ENCODE measurements at regions not wholly inside any gene's neighbourhood (a gene's known extent, or its start where the extent isn't known, plus 50 kb on each side); places are given as distances from the start of the nearest gene placed in this dataset.

DNA sequence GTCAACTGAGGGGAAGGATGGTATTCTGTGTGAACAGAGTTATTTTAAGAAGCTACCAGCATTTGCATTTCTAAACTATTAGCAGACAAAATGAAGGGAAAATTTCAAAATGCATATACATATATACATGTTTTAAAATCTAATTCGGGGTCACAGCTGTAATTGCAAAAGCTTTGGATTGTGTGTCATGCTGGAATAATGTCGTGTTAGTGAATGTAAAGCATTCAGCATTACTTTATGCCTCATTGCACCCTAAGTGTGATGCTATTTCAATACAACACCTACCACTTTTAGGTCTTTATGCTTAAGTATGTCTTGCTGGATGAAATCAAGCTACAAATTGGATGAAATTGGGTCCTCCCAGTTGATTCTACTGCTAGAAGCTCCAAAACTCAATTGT lies 687.6 kb upstream of the MEF2C start:
- H3K4me3 Mint-ChIP-seq (ENCODE audit: low read depth), result no peak overlapping the region
- no peak for TF ChIP-seq CTCF (IDR thresholded peaks at IDR 0.05; ENCODE audit: unreplicated experiment)

GRCh38 chr5:89566340-89566739 lies 683.4 kb upstream of the MEF2C start:
- no peaks in the 10 kb centered on the region for H3K27me3 Mint-ChIP-seq
- no peak overlapping the region for H3K4me3 Mint-ChIP-seq (ENCODE audit: low read depth)
- no peak for DNase-seq (ENCODE audit: low spot score, unreplicated experiment)
- H3K36me3 Mint-ChIP-seq (ENCODE audit: insufficient read depth), result no peaks in the 10 kb centered on the region
- no peaks in the 10 kb centered on the region for H3K4me1 Mint-ChIP-seq (ENCODE audit: low read depth)
- H3K9me3 Mint-ChIP-seq (ENCODE audit: low read depth), result no peaks in the 10 kb centered on the region
- TF ChIP-seq CTCF (IDR thresholded peaks at IDR 0.05; ENCODE audit: unreplicated experiment), result no peak
- H3K27ac Mint-ChIP-seq, result no peak overlapping the region

More for the DNA sequence above, 687.6 kb upstream of the MEF2C start:
- H3K27me3 Mint-ChIP-seq, result no peaks in the 10 kb centered on the region
- no peaks in the 10 kb centered on the region for H3K36me3 Mint-ChIP-seq (ENCODE audit: insufficient read depth)
- no peak for DNase-seq (ENCODE audit: low spot score, unreplicated experiment)
- H3K4me1 Mint-ChIP-seq (ENCODE audit: low read depth), result no peaks in the 10 kb centered on the region
- no peaks in the 10 kb centered on the region for H3K9me3 Mint-ChIP-seq (ENCODE audit: low read depth)
- no peak overlapping the region for H3K27ac Mint-ChIP-seq

DNA sequence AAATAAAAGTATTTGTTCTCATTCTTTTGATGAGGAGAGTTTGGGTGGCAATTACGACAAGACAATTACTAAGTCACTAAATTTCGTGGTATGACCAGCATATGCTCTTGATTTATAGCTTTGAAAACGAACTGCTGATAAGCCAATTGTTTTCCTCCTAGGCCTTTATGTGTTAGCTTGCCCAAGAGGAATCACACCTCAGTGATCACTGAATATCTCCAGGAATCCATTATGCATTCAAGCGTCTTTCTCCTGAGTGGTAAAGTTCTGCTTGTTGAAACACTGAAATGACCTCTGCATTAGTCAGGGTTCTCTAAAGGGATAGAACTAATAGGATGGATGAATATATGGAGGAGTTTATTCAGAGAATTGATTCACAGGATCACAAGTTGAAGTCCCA lies 677.7 kb upstream of the MEF2C start:
- TF ChIP-seq CTCF (IDR thresholded peaks at IDR 0.05; ENCODE audit: unreplicated experiment), result no peak
- Mint-ChIP-seq H3K27me3 (no peaks in the 10 kb centered on the region), H3K4me3 (ENCODE audit: low read depth) (no peak overlapping the region), H3K9me3 (ENCODE audit: low read depth) (no peaks in the 10 kb centered on the region), H3K27ac (no peak overlapping the region), H3K4me1 (ENCODE audit: low read depth) (no peaks in the 10 kb centered on the region), H3K36me3 (ENCODE audit: insufficient read depth) (no peaks in the 10 kb centered on the region)
- no peak for DNase-seq (ENCODE audit: low spot score, unreplicated experiment)

DNA sequence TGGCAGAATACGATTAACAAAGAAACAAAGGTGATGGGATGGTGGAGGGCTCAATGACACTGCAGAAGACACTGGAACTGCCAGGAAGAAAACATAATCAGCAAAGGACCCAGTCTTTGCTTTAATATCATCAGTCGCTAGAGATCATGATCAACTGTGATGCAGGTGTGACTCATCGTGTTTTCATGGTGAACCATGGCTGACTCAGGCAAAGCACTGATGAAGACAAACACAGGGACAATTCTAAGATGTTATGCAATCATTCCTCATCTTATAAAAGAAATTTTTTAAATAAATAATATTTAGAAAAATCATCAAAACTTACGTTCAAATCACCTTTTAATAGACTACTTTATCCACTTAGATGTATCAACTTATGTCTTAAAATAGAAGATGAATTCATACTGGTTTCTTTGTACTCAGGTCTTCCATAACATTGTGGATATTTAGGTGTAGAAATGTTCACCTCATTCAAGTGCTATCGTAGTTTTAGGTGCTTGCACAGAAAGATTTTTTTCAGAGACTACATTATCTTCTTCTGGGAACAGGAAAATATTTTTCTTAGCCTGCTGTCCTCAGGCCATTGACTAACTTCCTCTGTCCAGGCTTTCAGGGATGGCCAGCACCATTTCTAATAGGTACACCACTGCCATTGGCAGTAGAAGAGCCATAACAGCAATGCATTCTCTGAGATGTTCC lies 673.4 kb upstream of the MEF2C start:
- no peak for DNase-seq (ENCODE audit: low spot score, unreplicated experiment)
- H3K27me3 Mint-ChIP-seq, result no peaks in the 10 kb centered on the region
- H3K27ac Mint-ChIP-seq, result no peak overlapping the region
- H3K36me3 Mint-ChIP-seq (ENCODE audit: insufficient read depth), result no peaks in the 10 kb centered on the region
- H3K9me3 Mint-ChIP-seq (ENCODE audit: low read depth), result no peaks in the 10 kb centered on the region
- no peak for TF ChIP-seq CTCF (IDR thresholded peaks at IDR 0.05; ENCODE audit: unreplicated experiment)
- H3K4me1 Mint-ChIP-seq (ENCODE audit: low read depth), result no peaks in the 10 kb centered on the region
- no peak overlapping the region for H3K4me3 Mint-ChIP-seq (ENCODE audit: low read depth)

DNA sequence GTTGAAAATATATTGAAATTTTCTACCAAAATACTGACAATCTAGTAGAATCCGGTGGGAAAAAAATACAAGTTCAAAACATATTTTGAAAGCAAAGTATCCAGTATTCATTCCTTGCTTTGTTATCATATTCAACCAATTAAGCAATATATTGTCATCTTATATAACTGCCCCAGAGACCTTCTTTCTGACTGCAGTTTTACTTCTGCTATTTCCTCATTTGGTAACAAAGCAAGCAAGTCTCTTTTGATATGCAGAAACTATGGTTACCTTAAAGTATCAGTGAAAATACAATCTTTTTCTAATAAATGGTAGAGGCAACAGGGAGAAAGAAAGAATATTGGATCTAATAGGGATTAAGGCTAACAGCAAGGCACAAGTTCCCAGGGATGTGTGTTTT lies 663.7 kb upstream of the MEF2C start:
- Mint-ChIP-seq H3K27me3 (no peaks in the 10 kb centered on the region), H3K4me3 (ENCODE audit: low read depth) (no peak overlapping the region), H3K9me3 (ENCODE audit: low read depth) (no peaks in the 10 kb centered on the region), H3K27ac (no peak overlapping the region), H3K4me1 (ENCODE audit: low read depth) (no peaks in the 10 kb centered on the region), H3K36me3 (ENCODE audit: insufficient read depth) (no peaks in the 10 kb centered on the region)
- DNase-seq (ENCODE audit: low spot score, unreplicated experiment), result no peak
- no peak for TF ChIP-seq CTCF (IDR thresholded peaks at IDR 0.05; ENCODE audit: unreplicated experiment)
